SK-N-SH (cell line): ENCODE measurements at regions not wholly inside any gene's neighbourhood (a gene's known extent, or its start where the extent isn't known, plus 50 kb on each side); places are given as distances from the start of the nearest gene placed in this dataset.

Experiments used
- CTCF ChIA-PET: fragments of 300-600, 350-600 bp; formaldehyde crosslinking; extraction: SDS; loops from one replicate; lab custom pipeline; 2021; lab: Yijun Ruan, JAX
- POLR2A ChIA-PET: fragments of 350-600 bp; sonication (Branson Sonifier 250); formaldehyde crosslinking; extraction: SDS; loops from one replicate; lab custom pipeline; 2020; ENCODE audit warnings: antibody characterized with exemption, inconsistent platforms; lab: Yijun Ruan, JAX
- DNase-seq: peaks from one replicate; pipeline ENCODE4 v3.0.0; 2012
- H2AFZ ChIP-seq: fragments of 200-600 bp; sonication (generic); 2 replicates; pipeline ENCODE4 v1.8.1; 2016; ENCODE audit warnings: antibody characterized with exemption, mild to moderate bottlenecking, low read depth
- H3F3A ChIP-seq: fragments of 200-600 bp; sonication (generic); replicated peaks from 2 replicates; pipeline ENCODE3; 2016; ENCODE audit warnings: antibody characterized with exemption, mild to moderate bottlenecking; ENCODE audit not compliant: insufficient read depth
- H3K27ac ChIP-seq, 2 experiments: fragments of 200-500 bp in 1 of 2; fragments of 200-600 bp in 1 of 2; sonication (Bioruptor generic) in 1 of 2; sonication (generic), shearing (Covaris generic) in 1 of 2; 2 replicates each; pipeline versions ENCODE4 v1.5.1 to v1.6.1; 2014 to 2016; ENCODE audit warnings: low read depth in 2 of 2, inconsistent platforms in 1 of 2, low read length in 1 of 2, mild to moderate bottlenecking in 1 of 2, mixed read lengths in 1 of 2
- H3K27me3 ChIP-seq: fragments of 200-600 bp; sonication (generic), shearing (Covaris generic); 2 replicates; pipeline ENCODE4 v1.6.1; 2016; ENCODE audit warnings: mixed run types; ENCODE audit not compliant: insufficient read depth
- H3K36me3 ChIP-seq, 2 experiments: fragments of 200-500 bp in 1 of 2; fragments of 200-600 bp in 1 of 2; sonication (Bioruptor generic) in 1 of 2; sonication (generic) in 1 of 2; replicated peaks in 1 of 2; 2 replicates each; pipeline versions ENCODE3 to v1.5.1; 2014 to 2016; ENCODE audit warnings: low read length in 1 of 2, mild to moderate bottlenecking in 1 of 2; ENCODE audit not compliant: insufficient read depth in 2 of 2, control insufficient read depth in 1 of 2
- H3K4me1 ChIP-seq, 2 experiments: fragments of 200-500 bp in 1 of 2; fragments of 200-600 bp in 1 of 2; sonication (Bioruptor generic) in 1 of 2; sonication (generic), shearing (Covaris generic) in 1 of 2; 2 replicates each; pipeline versions ENCODE4 v1.5.1 to v1.6.1; 2014 to 2016; ENCODE audit warnings: low read depth in 1 of 2, low read length in 1 of 2, mixed run types in 1 of 2; ENCODE audit not compliant: insufficient read depth in 2 of 2, control insufficient read depth in 1 of 2
- H3K4me2 ChIP-seq: fragments of 200-600 bp; sonication (generic), shearing (Covaris generic); 2 replicates; pipeline ENCODE4 v1.6.1; 2017; ENCODE audit warnings: mixed run types
- H3K4me3 ChIP-seq, 2 experiments: fragments of 200-500 bp in 1 of 2; fragments of 200-600 bp in 1 of 2; sonication (Bioruptor generic) in 1 of 2; sonication (generic), shearing (Covaris generic) in 1 of 2; 2 replicates each; pipeline versions ENCODE4 v1.5.1 to v1.8.1; 2014 to 2016; ENCODE audit warnings: low read depth in 2 of 2, inconsistent platforms in 1 of 2, low read length in 1 of 2, mild to moderate bottlenecking in 1 of 2, mixed read lengths in 1 of 2, moderate library complexity in 1 of 2
- H3K79me2 ChIP-seq: fragments of 200-600 bp; sonication (generic); 2 replicates; pipeline ENCODE4 v1.8.1; 2017; ENCODE audit warnings: mild to moderate bottlenecking; ENCODE audit not compliant: insufficient read depth
- H3K9ac ChIP-seq: fragments of 200-600 bp; sonication (generic); 2 replicates; pipeline ENCODE4 v1.6.1; 2017; ENCODE audit warnings: mixed run types
- H3K9me2 ChIP-seq: fragments of 200-600 bp; sonication (generic); 2 replicates; pipeline ENCODE4 v1.6.1; 2017; ENCODE audit warnings: mixed run types
- H3K9me3 ChIP-seq: fragments of 200-600 bp; sonication (generic); 2 replicates; pipeline ENCODE4 v1.6.1; 2017; ENCODE audit warnings: mixed run types, mild to moderate bottlenecking, moderate library complexity
- H4K20me1 ChIP-seq: fragments of 200-600 bp; sonication (generic); 2 replicates; pipeline ENCODE4 v1.6.1; 2017; ENCODE audit warnings: mild to moderate bottlenecking, mixed run types; ENCODE audit not compliant: insufficient read depth
- CHD2 ChIP-seq: fragments of 150-350 bp; IDR thresholded peaks from 2 replicates; pipeline ENCODE4 v1.6.1; 2018; ENCODE audit warnings: low read length; ENCODE audit not compliant: partially characterized antibody
- NRF1 ChIP-seq: IDR thresholded peaks from 2 replicates; pipeline ENCODE4 v1.6.1; 2012; ENCODE audit warnings: low read depth, mild to moderate bottlenecking, low read length
- REST ChIP-seq: IDR thresholded peaks from 2 replicates; pipeline ENCODE4 v1.6.1; 2012; ENCODE audit warnings: mild to moderate bottlenecking, low read depth, low read length, moderate library complexity
- RFX5 ChIP-seq: IDR thresholded peaks from 2 replicates; pipeline ENCODE4 v1.6.1; 2012; ENCODE audit warnings: mild to moderate bottlenecking, improper control_type of control experiment, low read length
- SIN3A ChIP-seq: IDR thresholded peaks from 2 replicates; pipeline ENCODE4 v1.6.1; 2012; ENCODE audit warnings: low read depth, mild to moderate bottlenecking, low read length, moderate library complexity, borderline replicate concordance
- USF1 ChIP-seq: IDR thresholded peaks from 2 replicates; pipeline ENCODE4 v1.4.0; 2012; ENCODE audit warnings: low read depth, borderline replicate concordance
- WGBS: methylation state at CpG from one replicate; pipeline ENCODE4 v1.1.6; 2017; ENCODE audit warnings: low lambda C conversion rate; 5-methylcytosine and 5-hydroxymethylcytosine counted together

- no peaks in the 10 kb centered on the region; the same call in 1 of the 2 replicates for H3K27me3 ChIP-seq
- no peaks in the 10 kb centered on the region for H3K9me3 ChIP-seq
- H3K4me3 ChIP-seq: no peak overlapping the region
- H3K4me2 ChIP-seq: no peak overlapping the region
- no peaks in the 10 kb centered on the region for H3F3A ChIP-seq
- TF ChIP-seq REST (no peak), RFX5 (no peak), NRF1 (no peak), USF1 (no peak), SIN3A (no peak)
- no peak overlapping the region for H2AFZ ChIP-seq
- POLR2A ChIA-PET: no interaction called here
- H3K27ac ChIP-seq: no peak overlapping the region
- CTCF ChIA-PET: no interaction called here
- H3K4me1 ChIP-seq: no peaks in the 10 kb centered on the region
- no peaks in the 10 kb centered on the region for H3K36me3 ChIP-seq
- no peaks in the 10 kb centered on the region for H4K20me1 ChIP-seq
- H3K79me2 ChIP-seq: no peaks in the 10 kb centered on the region
- no peak overlapping the region for H3K9ac ChIP-seq
- no peaks in the 10 kb centered on the region for H3K9me2 ChIP-seq
- DNase-seq: no peak
Observed at GRCh38 chr3:28012830-28013229, 228.6 kb upstream of the CMC1 start.

- Histone ChIP-seq H3K9me3 (no peaks in the 10 kb centered on the region), H2AFZ (no peak overlapping the region), H3K27me3 (no peaks in the 10 kb centered on the region; the same call in 1 of the 2 replicates), H3K9me2 (no peaks in the 10 kb centered on the region), H3K79me2 (no peaks in the 10 kb centered on the region), H3K4me3 (no peak overlapping the region), H3K4me2 (no peak overlapping the region), H3K27ac (no peak overlapping the region), H4K20me1 (no peaks in the 10 kb centered on the region), H3K9ac (no peak overlapping the region), H3K4me1 (no peaks in the 10 kb centered on the region), H3K36me3 (no peaks in the 10 kb centered on the region), H3F3A (no peaks in the 10 kb centered on the region)
- CTCF ChIA-PET: no interaction called here
- POLR2A ChIA-PET: interaction anchor here (0.6 kb wide), 1 partner anchor 1469 kb away, joined by 3 read pairs; no protein-coding TSS in a partner anchor
- WGBS: 8% methylated on average over 6 of the region's 6 CpGs
- DNase-seq: no peak
- TF ChIP-seq CHD2 (no peak), REST (no peak)
Observed at GRCh38 chr3:28013864-28014473, 227.4 kb upstream of the CMC1 start.
